Loucy (cell line): ENCODE measurements at regions not wholly inside any gene's neighbourhood (a gene's known extent, or its start where the extent isn't known, plus 50 kb on each side); places are given as distances from the start of the nearest gene placed in this dataset.

Source experiments
- H2AFZ ChIP-seq: fragments of 200-600 bp; sonication (generic); 2 replicates; pipeline ENCODE4 v1.6.0; 2016; ENCODE audit warnings: antibody characterized with exemption, mild to moderate bottlenecking, low read length, moderate library complexity
- H3F3A ChIP-seq: fragments of 200-600 bp; 2 replicates; pipeline ENCODE4 v1.6.0; 2016; ENCODE audit warnings: antibody characterized with exemption, low read depth, mild to moderate bottlenecking
- H3K27me3 ChIP-seq: fragments of 200-600 bp; sonication (generic); 2 replicates; pipeline ENCODE4 v1.6.1; 2014; ENCODE audit warnings: low read length, mild to moderate bottlenecking; ENCODE audit not compliant: insufficient read depth, poor library complexity, severe bottlenecking
- H3K36me3 ChIP-seq: fragments of 200-600 bp; sonication (generic); 2 replicates; pipeline ENCODE4 v1.6.1; 2016; ENCODE audit warnings: low read length; ENCODE audit not compliant: insufficient read depth
- H3K4me1 ChIP-seq: fragments of 200-600 bp; sonication (generic); 2 replicates; pipeline ENCODE4 v1.5.1; 2014; ENCODE audit warnings: low read length, mild to moderate bottlenecking; ENCODE audit not compliant: insufficient read depth, poor library complexity, severe bottlenecking
- H3K4me2 ChIP-seq: fragments of 200-600 bp; sonication (generic); 2 replicates; pipeline ENCODE4 v1.6.0; 2014; ENCODE audit warnings: antibody characterized with exemption, low read length, low read depth, mild to moderate bottlenecking; ENCODE audit not compliant: poor library complexity, severe bottlenecking
- H3K4me3 ChIP-seq: fragments of 200-600 bp; sonication (generic); 2 replicates; pipeline ENCODE4 v1.5.1; 2014; ENCODE audit warnings: low read length, mild to moderate bottlenecking, mixed read lengths; ENCODE audit not compliant: poor library complexity, severe bottlenecking
- H3K79me2 ChIP-seq: fragments of 200-600 bp; sonication (generic); 2 replicates; pipeline ENCODE4 v1.6.1; 2014; ENCODE audit warnings: low read length; ENCODE audit not compliant: insufficient read depth
- H3K9ac ChIP-seq: fragments of 200-600 bp; sonication (generic); 2 replicates; pipeline ENCODE4 v1.6.0; 2014; ENCODE audit warnings: mild to moderate bottlenecking, low read depth, low read length, moderate library complexity; ENCODE audit not compliant: poor library complexity, severe bottlenecking
- H3K9me2 ChIP-seq: fragments of 200-600 bp; sonication (generic); replicated peaks from 2 replicates; pipeline ENCODE4 v1.6.1; 2016; ENCODE audit warnings: low read depth, low read length, mixed read lengths
- H3K9me3 ChIP-seq: fragments of 200-600 bp; sonication (generic); 2 replicates; pipeline ENCODE4 v1.6.1; 2014; ENCODE audit warnings: mild to moderate bottlenecking, antibody characterized with exemption, low read length, low read depth; ENCODE audit not compliant: insufficient read depth
- H4K20me1 ChIP-seq: fragments of 200-600 bp; sonication (generic); 2 replicates; pipeline ENCODE4 v1.6.0; 2014; ENCODE audit warnings: antibody characterized with exemption, low read length, mild to moderate bottlenecking; ENCODE audit not compliant: insufficient read depth, poor library complexity, severe bottlenecking
- EZH2phosphoT487 ChIP-seq: fragments of 200-600 bp; IDR thresholded peaks from 2 replicates; pipeline ENCODE4 v1.6.1; 2018; ENCODE audit warnings: antibody characterized with exemption, mild to moderate bottlenecking, moderate library complexity, borderline replicate concordance
- TF ChIP-seq, protein P1 (sequence below): fragments of 200-600 bp; sonication (generic); conservative IDR thresholded peaks from 2 replicates; pipeline ENCODE4 v1.5.1; 2014; ENCODE audit warnings: mild to moderate bottlenecking, antibody characterized with exemption, low read length

DNA sequence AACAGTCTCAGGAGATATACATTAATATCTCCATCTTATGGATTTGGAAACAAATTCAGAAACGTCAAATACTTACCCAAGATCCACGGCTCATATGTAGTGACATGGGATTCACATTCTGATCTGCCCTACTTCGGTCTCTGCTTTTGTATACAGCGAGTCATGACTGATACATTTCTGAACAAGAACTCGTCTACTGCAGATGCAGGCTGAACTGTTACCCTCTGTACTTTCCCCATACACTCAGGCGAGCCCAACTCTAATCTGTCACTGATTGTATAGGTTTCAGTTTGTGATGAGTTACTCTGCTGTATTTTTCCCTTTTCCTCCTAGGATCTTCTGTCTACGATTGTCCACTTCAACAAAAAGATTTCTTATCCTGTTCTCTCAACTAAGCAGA is 441.6 kb downstream of the CCDC91 start:
- no peaks in the 10 kb centered on the region for H3F3A ChIP-seq
- TF ChIP-seq, protein P1, sequence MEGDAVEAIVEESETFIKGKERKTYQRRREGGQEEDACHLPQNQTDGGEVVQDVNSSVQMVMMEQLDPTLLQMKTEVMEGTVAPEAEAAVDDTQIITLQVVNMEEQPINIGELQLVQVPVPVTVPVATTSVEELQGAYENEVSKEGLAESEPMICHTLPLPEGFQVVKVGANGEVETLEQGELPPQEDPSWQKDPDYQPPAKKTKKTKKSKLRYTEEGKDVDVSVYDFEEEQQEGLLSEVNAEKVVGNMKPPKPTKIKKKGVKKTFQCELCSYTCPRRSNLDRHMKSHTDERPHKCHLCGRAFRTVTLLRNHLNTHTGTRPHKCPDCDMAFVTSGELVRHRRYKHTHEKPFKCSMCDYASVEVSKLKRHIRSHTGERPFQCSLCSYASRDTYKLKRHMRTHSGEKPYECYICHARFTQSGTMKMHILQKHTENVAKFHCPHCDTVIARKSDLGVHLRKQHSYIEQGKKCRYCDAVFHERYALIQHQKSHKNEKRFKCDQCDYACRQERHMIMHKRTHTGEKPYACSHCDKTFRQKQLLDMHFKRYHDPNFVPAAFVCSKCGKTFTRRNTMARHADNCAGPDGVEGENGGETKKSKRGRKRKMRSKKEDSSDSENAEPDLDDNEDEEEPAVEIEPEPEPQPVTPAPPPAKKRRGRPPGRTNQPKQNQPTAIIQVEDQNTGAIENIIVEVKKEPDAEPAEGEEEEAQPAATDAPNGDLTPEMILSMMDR: no peak
- no peak for TF ChIP-seq EZH2phosphoT487
- no peaks in the 10 kb centered on the region for H4K20me1 ChIP-seq

DNA sequence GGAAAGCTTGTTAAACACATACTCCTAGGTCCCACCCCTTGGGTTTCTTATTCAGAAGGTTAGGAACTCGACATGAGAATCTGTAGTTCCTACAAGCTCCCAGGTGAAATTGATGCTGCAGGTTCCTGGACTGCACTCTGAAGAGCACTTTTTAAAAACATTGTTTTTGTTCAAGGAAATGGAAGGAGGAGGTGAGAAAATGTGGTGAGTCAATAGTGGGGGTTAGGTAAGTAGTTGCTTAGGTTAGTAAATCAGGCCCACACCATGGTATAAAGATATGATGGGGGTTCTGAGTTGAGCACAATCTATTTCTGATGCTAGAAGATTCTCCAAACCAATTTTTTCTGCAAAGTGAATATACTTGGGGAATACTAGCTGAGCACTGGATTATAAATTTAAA is 450.3 kb downstream of the CCDC91 start:
- H3K4me1 ChIP-seq: peaks cover 5% of the 10 kb centered on the region
- H2AFZ ChIP-seq: no peak overlapping the region
- H3K4me2 ChIP-seq: no peak overlapping the region
- H3F3A ChIP-seq: no peaks in the 10 kb centered on the region
- H3K79me2 ChIP-seq: no peaks in the 10 kb centered on the region
- H3K36me3 ChIP-seq: no peaks in the 10 kb centered on the region
- TF ChIP-seq, protein P1: no peak
- TF ChIP-seq EZH2phosphoT487: no peak
- no peaks in the 10 kb centered on the region for H4K20me1 ChIP-seq
- no peaks in the 10 kb centered on the region for H3K9me3 ChIP-seq
- no peaks in the 10 kb centered on the region for H3K27me3 ChIP-seq
- no peak overlapping the region for H3K4me3 ChIP-seq
- no peaks in the 10 kb centered on the region for H3K9me2 ChIP-seq
- no peak overlapping the region for H3K9ac ChIP-seq

More for the DNA sequence above, 441.6 kb downstream of the CCDC91 start:
- Histone ChIP-seq H2AFZ (no peak overlapping the region), H3K27me3 (no peaks in the 10 kb centered on the region), H3K9me3 (no peaks in the 10 kb centered on the region), H3K36me3 (no peaks in the 10 kb centered on the region), H3K4me3 (no peak overlapping the region), H3K4me2 (no peak overlapping the region), H3K79me2 (no peaks in the 10 kb centered on the region), H3K9ac (no peak overlapping the region), H3K4me1 (no peaks in the 10 kb centered on the region), H3K9me2 (no peaks in the 10 kb centered on the region)

DNA sequence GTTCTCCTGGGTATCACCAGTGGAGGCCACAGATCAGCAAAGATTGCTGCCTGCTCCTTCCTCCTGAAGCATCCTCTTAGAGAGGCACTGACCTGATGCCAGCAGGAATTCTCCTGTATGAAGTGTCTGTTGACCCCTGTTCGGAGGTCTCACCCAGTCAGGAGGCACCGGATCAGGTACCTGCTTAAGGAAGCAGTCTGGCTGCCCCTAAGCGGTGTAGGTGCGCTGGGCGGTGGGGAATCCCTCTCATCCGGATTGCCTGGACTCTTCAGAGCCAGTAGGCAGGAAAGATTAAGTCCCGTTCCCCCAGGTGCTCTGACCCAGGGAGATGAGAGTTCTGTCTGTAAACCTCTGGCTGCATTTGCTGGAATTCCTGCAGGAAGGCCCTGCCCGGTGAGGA is 455.2 kb downstream of the CCDC91 start:
- Histone ChIP-seq H3K79me2 (no peaks in the 10 kb centered on the region), H3K4me1 (peaks cover 1% of the 10 kb centered on the region), H3K9me2 (no peaks in the 10 kb centered on the region), H3F3A (no peaks in the 10 kb centered on the region), H3K36me3 (no peaks in the 10 kb centered on the region), H3K27me3 (no peaks in the 10 kb centered on the region), H3K4me3 (no peak overlapping the region), H3K4me2 (no peak overlapping the region), H2AFZ (no peak overlapping the region), H4K20me1 (no peaks in the 10 kb centered on the region), H3K9ac (no peak overlapping the region), H3K9me3 (no peaks in the 10 kb centered on the region)
- TF ChIP-seq EZH2phosphoT487: no peak
- TF ChIP-seq, protein P1: no peak
